Panc1 (cell line): ENCODE measurements at regions not wholly inside any gene's neighbourhood (a gene's known extent, or its start where the extent isn't known, plus 50 kb on each side); places are given as distances from the start of the nearest gene placed in this dataset.

ENCODE experiments used
- ATAC-seq: fragments of 200-7000 bp; cut with Tn5 transposase; 2 replicates; pipeline ENCODE4 v1.9.1; 2020; ENCODE audit warnings: mild to moderate bottlenecking, moderate library complexity
- BruUV-seq: library from RNA; stranded (reverse); fragments of 400-500 nt; replicated peaks from 2 replicates; lab custom pipeline; 2021; lab: Mats Ljungman, UMichigan
- CTCF ChIA-PET: fragments of 300-600 bp; sonication (Branson Sonifier 250); formaldehyde crosslinking; loops from one replicate; lab custom pipeline; 2022; ENCODE audit warnings: antibody characterized with exemption; lab: Charles Lee
- POLR2A ChIA-PET: fragments of 300-600 bp; sonication (Branson Sonifier 250); formaldehyde crosslinking; loops from one replicate; lab custom pipeline; 2022; ENCODE audit warnings: antibody characterized with exemption; lab: Charles Lee
- DNase-seq: peaks from one replicate; pipeline ENCODE4 v3.0.0-alpha.2; 2010; ENCODE audit warnings: low read depth, low spot score
- H3K27ac ChIP-seq: 2 replicates; pipeline ENCODE4 v1.5.1; 2011; ENCODE audit warnings: mild to moderate bottlenecking, low read length, inconsistent platforms
- H3K27me3 ChIP-seq: fragments of 200-500 bp; sonication (Bioruptor generic); 2 replicates; pipeline ENCODE4 v1.6.0; 2014; ENCODE audit warnings: low read length, inconsistent platforms; ENCODE audit not compliant: control insufficient read depth, insufficient read depth
- H3K36me3 ChIP-seq: fragments of 200-500 bp; sonication (Bioruptor generic); 2 replicates; pipeline ENCODE4 v1.5.1; 2014; ENCODE audit warnings: inconsistent platforms, mild to moderate bottlenecking, low read length, moderate library complexity; ENCODE audit not compliant: control insufficient read depth, insufficient read depth
- H3K4me1 ChIP-seq: 2 replicates; pipeline ENCODE4 v1.5.1; 2011; ENCODE audit warnings: inconsistent platforms, mild to moderate bottlenecking, low read length, moderate library complexity; ENCODE audit not compliant: control insufficient read depth, insufficient read depth
- H3K4me3 ChIP-seq, 2 experiments: 2 replicates each; pipeline ENCODE4 v1.5.1; 2011 to 2012; ENCODE audit warnings: low read depth in 2 of 2, low read length in 2 of 2, mild to moderate bottlenecking in 2 of 2, inconsistent platforms in 1 of 2, moderate library complexity in 1 of 2
- H3K9me3 ChIP-seq: fragments of 200-500 bp; sonication (Bioruptor generic); 2 replicates; pipeline ENCODE4 v1.5.1; 2014; ENCODE audit warnings: low read depth, mild to moderate bottlenecking, inconsistent platforms, low read length, moderate library complexity; ENCODE audit not compliant: control insufficient read depth, insufficient read depth
- CTCF ChIP-seq: fragments of 450-650 bp; IDR thresholded peaks from 2 replicates; pipeline ENCODE4 v1.5.1; 2017; ENCODE audit warnings: mild to moderate bottlenecking
- POLR2AphosphoS5 ChIP-seq: IDR thresholded peaks from 2 replicates; pipeline ENCODE4 v1.6.1; 2012; ENCODE audit warnings: mild to moderate bottlenecking, low read depth, low read length, moderate library complexity
- REST ChIP-seq, 2 experiments: IDR thresholded peaks; 2 replicates each; pipeline ENCODE4 v1.6.1; 2011 to 2012; ENCODE audit warnings: low read depth in 2 of 2, control low read depth in 1 of 2, low read length in 1 of 2, mild to moderate bottlenecking in 1 of 2, moderate library complexity in 1 of 2; ENCODE audit not compliant: insufficient read depth in 1 of 2
- SIN3A ChIP-seq: IDR thresholded peaks from 2 replicates; pipeline ENCODE4 v1.6.1; 2012; ENCODE audit warnings: low read depth, mild to moderate bottlenecking, low read length, moderate library complexity, borderline replicate concordance; ENCODE audit not compliant: insufficient read depth
- TCF7L2 ChIP-seq: IDR thresholded peaks from 2 replicates; pipeline ENCODE4 v1.6.1; 2011; ENCODE audit warnings: mild to moderate bottlenecking, low read depth, low read length, inconsistent platforms
- in situ Hi-C: cut with HindIII; loops from 2 replicates; pipeline ENCODE4 v1.10.0; 2016; ENCODE audit warnings: low sequenced_read_pairs, low pct_unique_long_range_greater_than_20kb
- intact Hi-C: fragments of 100-400 bp; cut with micrococcal nuclease; formaldehyde crosslinking; loops from one replicate; pipeline ENCODE4 v1.10.0; 2022; ENCODE audit not compliant: unreplicated experiment

GRCh38 chr7:125382401-125382800 is 452.8 kb upstream of the POT1 start:
- no TSS peak for BruUV-seq

GRCh38 chr7:125375942-125376341 is 446.3 kb upstream of the POT1 start:
- Histone ChIP-seq H3K27me3 (no peaks in the 10 kb centered on the region), H3K9me3 (no peaks in the 10 kb centered on the region), H3K4me3 (no peak overlapping the region), H3K27ac (no peak overlapping the region), H3K4me1 (no peaks in the 10 kb centered on the region), H3K36me3 (no peaks in the 10 kb centered on the region)
- intact Hi-C loops (no loop called here), in situ Hi-C loops (no loop called here)
- ChIA-PET POLR2A (no interaction called here), CTCF (no interaction called here)
- DNase-seq (no peak), ATAC-seq (no peak)
- TF ChIP-seq REST (IDR thresholded peaks at IDR 0.05; ENCODE audit: insufficient read depth in 1 of 2, low read depth in 2 of 2, low read length in 1 of 2) (no peak), TCF7L2 (no peak), POLR2AphosphoS5 (no peak), CTCF (no peak), SIN3A (no peak)
- BruUV-seq, result no TSS peak

More at GRCh38 chr7:125382401-125382800, 452.8 kb upstream of the POT1 start:
- Histone ChIP-seq H3K27me3 (no peaks in the 10 kb centered on the region), H3K36me3 (no peaks in the 10 kb centered on the region), H3K9me3 (no peaks in the 10 kb centered on the region), H3K4me1 (no peaks in the 10 kb centered on the region), H3K4me3 (no peak overlapping the region), H3K27ac (no peak overlapping the region)
- in situ Hi-C loops (no loop called here), intact Hi-C loops (no loop called here)
- DNase-seq (no peak), ATAC-seq (no peak)
- TF ChIP-seq TCF7L2, result no peak
- no peak for TF ChIP-seq REST (IDR thresholded peaks at IDR 0.05; ENCODE audit: insufficient read depth in 1 of 2, low read depth in 2 of 2, low read length in 1 of 2)
- TF ChIP-seq CTCF, result no peak
- no peak for TF ChIP-seq POLR2AphosphoS5
- TF ChIP-seq SIN3A, result no peak
- CTCF ChIA-PET, result no interaction called here
- POLR2A ChIA-PET, result no interaction called here
